Activated CD4-positive, alpha-beta T cell treated with anti-CD3 and anti-CD28 coated beads, Interleukin-2, amount 50 U/mL, for 16 hours (primary cell): ENCODE measurements at regions not wholly inside any gene's neighbourhood (a gene's known extent, or its start where the extent isn't known, plus 50 kb on each side); places are given as distances from the start of the nearest gene placed in this dataset.

Experiments
- DNase-seq: peaks from one replicate; pipeline ENCODE4 v3.0.0-alpha.2; 2020

GRCh38 chr15:70417535-70417934 is 319.8 kb upstream of the TLE3 start:
- DNase-seq, result no peak

- no peak for DNase-seq
These were observed 319.1 kb upstream of the TLE3 start for GRCh38 chr15:70416829-70417228.

GRCh38 chr15:70415398-70415797 is 317.7 kb upstream of the TLE3 start:
- DNase-seq, result no peak

GRCh38 chr15:70414626-70415025 is 316.9 kb upstream of the TLE3 start:
- DNase-seq, result no peak

- no peak for DNase-seq
These were observed 315.1 kb upstream of the TLE3 start for GRCh38 chr15:70412794-70413193.

GRCh38 chr15:70411143-70411863 is 313.6 kb upstream of the TLE3 start:
- DNase-seq, result no peak

- DNase-seq, result no peak
These were observed 312.8 kb upstream of the TLE3 start for GRCh38 chr15:70410371-70410985.

- DNase-seq, result no peak
These were observed 311.7 kb upstream of the TLE3 start for GRCh38 chr15:70409388-70409787.

GRCh38 chr15:70407955-70408354 is 310.2 kb upstream of the TLE3 start:
- DNase-seq, result no peak

- DNase-seq, result no peak
These were observed 309.6 kb upstream of the TLE3 start for GRCh38 chr15:70407336-70407670.

- no peak for DNase-seq
These were observed 309.1 kb upstream of the TLE3 start for GRCh38 chr15:70406617-70407335.

- no peak for DNase-seq
These were observed 304.0 kb upstream of the TLE3 start for GRCh38 chr15:70401709-70402108.

- DNase-seq, result no peak
These were observed 303.2 kb upstream of the TLE3 start for GRCh38 chr15:70400766-70401541.

GRCh38 chr15:70399204-70399603 is 301.5 kb upstream of the TLE3 start:
- DNase-seq, result no peak

- no peak for DNase-seq
These were observed 301.0 kb upstream of the TLE3 start for GRCh38 chr15:70398694-70399093.

GRCh38 chr15:70396807-70397206 is 299.1 kb upstream of the TLE3 start:
- DNase-seq, result no peak

GRCh38 chr15:70395164-70395563 is 297.4 kb upstream of the TLE3 start:
- DNase-seq, result no peak

GRCh38 chr15:70390723-70391122 is 293.0 kb upstream of the TLE3 start:
- no peak for DNase-seq

GRCh38 chr15:70387993-70388392 is 290.3 kb upstream of the TLE3 start:
- DNase-seq, result no peak

GRCh38 chr15:70387081-70387480 is 289.4 kb upstream of the TLE3 start:
- DNase-seq, result no peak

- no peak for DNase-seq
These were observed 288.0 kb upstream of the TLE3 start for GRCh38 chr15:70385711-70386110.

GRCh38 chr15:70385052-70385451 is 287.3 kb upstream of the TLE3 start:
- DNase-seq, result no peak

GRCh38 chr15:70383856-70384255 is 286.1 kb upstream of the TLE3 start:
- no peak for DNase-seq
